ENCODE measurements at regions not wholly inside any gene's neighbourhood (a gene's known extent, or its start where the extent isn't known, plus 50 kb on each side); places are given as distances from the start of the nearest gene placed in this dataset.

DNA sequence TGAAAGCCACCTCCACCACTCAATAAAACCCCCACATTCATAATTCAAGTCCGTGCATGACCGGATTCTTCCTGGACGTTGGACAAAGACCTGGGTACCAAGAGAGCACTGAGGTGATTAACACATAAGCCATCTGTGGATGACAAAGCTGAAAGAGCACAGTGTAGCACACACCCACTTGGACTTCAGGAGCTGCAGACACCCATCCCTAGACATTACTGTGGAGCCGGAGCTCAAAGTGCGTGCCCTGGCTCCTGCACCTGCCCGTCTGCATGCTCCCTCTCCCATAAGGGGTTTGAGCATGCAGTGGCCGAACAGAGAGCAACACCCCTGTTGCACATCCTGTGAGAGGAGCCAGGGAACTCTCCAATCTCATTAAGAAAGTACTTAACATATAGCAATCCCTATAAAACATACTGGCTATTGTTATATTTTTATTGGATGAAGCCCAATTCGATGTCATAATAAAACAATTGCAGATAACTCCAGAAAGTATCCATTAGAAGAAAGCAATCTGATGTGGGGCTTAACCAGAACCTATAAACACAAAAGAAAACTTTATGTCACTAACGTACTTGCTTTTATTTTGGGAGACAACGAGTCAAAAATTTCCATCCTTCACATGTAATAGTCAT is 1174.2 kb upstream of the C9orf72 start:
- CTCF ChIA-PET = no interaction called here
- POLR2A ChIA-PET = no interaction called here
- TF ChIP-seq, protein P1, sequence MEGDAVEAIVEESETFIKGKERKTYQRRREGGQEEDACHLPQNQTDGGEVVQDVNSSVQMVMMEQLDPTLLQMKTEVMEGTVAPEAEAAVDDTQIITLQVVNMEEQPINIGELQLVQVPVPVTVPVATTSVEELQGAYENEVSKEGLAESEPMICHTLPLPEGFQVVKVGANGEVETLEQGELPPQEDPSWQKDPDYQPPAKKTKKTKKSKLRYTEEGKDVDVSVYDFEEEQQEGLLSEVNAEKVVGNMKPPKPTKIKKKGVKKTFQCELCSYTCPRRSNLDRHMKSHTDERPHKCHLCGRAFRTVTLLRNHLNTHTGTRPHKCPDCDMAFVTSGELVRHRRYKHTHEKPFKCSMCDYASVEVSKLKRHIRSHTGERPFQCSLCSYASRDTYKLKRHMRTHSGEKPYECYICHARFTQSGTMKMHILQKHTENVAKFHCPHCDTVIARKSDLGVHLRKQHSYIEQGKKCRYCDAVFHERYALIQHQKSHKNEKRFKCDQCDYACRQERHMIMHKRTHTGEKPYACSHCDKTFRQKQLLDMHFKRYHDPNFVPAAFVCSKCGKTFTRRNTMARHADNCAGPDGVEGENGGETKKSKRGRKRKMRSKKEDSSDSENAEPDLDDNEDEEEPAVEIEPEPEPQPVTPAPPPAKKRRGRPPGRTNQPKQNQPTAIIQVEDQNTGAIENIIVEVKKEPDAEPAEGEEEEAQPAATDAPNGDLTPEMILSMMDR (IDR thresholded peaks at IDR 0.05; ENCODE audit: control extremely low read depth, extremely low read depth, low read depth, missing control alignments) = no peak
- no peak for DNase-seq (ENCODE audit: extremely low spot score)

DNA sequence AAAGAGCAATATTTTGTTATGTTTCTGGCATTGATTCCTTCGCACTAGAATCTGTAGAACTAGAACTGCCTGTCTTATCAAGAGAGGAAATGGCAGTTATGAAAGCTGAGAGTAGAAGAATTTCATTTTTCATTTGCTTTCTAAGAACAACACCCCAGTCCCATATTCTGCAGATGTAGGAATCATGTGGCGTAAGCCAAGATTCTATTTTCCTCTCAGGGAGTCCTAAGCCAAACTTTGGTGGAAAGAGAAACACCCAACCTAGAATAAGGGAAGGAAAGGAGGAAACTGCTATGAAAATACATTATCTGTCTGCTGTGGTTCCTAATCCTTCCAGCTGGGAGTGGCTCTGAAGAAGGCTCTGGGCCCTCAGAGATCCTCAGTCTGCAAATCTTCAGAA is 1176.9 kb upstream of the C9orf72 start:
- ChIA-PET CTCF (interaction anchor here (1.4 kb wide), 1 partner anchor 25 kb away, joined by 4 read pairs; no protein-coding TSS in a partner anchor), POLR2A (no interaction called here)
- TF ChIP-seq, protein P1 (IDR thresholded peaks at IDR 0.05; ENCODE audit: control extremely low read depth, extremely low read depth, low read depth, missing control alignments) = no peak
- DNase-seq (ENCODE audit: extremely low spot score) = no peak

DNA sequence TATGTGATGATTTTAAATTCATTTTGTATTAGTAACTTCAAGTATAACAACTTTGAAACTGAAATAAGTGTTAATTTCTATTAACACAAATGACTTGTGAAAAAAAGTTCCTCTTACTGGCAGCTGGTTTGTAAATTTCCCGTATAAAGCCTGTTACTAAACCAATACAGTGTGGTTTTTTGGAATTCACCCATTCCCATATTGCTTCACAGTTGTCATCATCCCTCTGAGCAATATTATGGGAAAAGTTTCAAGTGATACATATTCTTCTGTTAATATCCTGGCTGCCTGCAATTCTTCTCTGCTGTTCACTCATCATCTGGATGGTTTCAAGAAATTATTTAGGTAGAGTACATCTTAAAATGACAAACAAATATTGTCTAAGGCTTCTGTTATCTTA is 1185.1 kb upstream of the C9orf72 start:
- ChIA-PET POLR2A (no interaction called here), CTCF (no interaction called here)
- TF ChIP-seq, protein P1 (IDR thresholded peaks at IDR 0.05; ENCODE audit: control extremely low read depth, extremely low read depth, low read depth, missing control alignments) = no peak
- DNase-seq (ENCODE audit: extremely low spot score) = no peak

DNA sequence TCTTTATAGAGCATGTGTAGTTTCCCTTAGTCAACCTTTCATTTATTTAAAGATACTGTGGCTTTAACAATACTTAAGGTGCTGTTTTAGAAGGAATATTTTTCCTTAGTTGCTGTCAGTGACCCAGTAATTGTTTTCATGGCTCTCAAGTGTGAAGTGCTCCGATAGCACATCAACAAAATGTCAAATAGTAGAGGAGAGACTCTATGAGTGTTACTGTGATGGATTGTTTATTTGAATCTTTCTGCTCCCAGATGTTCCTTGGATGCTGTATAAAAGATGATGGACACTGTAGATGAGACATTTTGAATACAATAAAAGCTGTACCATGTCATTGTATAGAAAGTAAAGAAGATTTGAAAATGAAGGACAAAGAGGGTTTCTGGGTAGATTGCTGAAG is 1185.7 kb upstream of the C9orf72 start:
- no peak for DNase-seq (ENCODE audit: extremely low spot score)
- ChIA-PET CTCF (no interaction called here), POLR2A (no interaction called here)
- TF ChIP-seq, protein P1 (IDR thresholded peaks at IDR 0.05; ENCODE audit: control extremely low read depth, extremely low read depth, low read depth, missing control alignments) = no peak

DNA sequence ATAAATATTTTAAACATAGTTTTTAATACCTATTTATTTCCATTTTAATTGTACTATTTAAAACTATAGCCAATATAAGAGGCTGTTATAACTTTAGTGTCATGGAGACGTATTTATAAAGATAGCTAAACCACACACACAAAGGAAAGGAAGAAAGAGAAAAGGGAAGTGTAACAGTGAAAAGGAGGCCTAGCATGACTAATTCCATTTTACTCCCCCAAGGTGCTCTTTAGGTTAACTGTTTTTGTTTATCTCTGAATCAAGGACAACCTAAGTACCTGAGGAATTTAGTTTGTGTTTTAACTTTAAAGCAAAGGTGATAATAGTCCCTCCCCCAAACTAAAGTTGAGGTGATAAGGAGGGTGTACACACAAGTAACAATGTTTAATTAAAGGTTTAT is 1188.9 kb upstream of the C9orf72 start:
- TF ChIP-seq, protein P1 (IDR thresholded peaks at IDR 0.05; ENCODE audit: control extremely low read depth, extremely low read depth, low read depth, missing control alignments) = no peak
- ChIA-PET CTCF (no interaction called here), POLR2A (no interaction called here)
- DNase-seq (ENCODE audit: extremely low spot score) = no peak

DNA sequence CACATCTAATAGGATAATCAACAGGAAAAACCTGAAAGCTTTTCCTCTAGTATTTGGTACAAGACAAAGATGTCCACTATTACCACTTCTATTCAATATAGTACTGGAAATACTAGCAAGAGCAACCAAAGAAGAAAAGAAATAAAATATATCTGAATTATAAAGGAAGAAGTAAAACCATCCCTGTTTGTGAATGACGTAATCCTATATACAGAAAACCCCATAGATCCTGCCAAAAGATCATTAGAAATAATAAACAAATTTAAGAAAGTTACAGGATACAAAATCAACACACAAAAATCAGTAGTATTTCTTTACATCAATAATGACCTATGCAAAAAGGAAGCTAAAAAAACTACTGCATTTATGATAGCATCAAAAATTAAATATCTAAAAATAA is 1191.3 kb upstream of the C9orf72 start:
- ChIA-PET POLR2A (no interaction called here), CTCF (no interaction called here)
- TF ChIP-seq, protein P1 (IDR thresholded peaks at IDR 0.05; ENCODE audit: control extremely low read depth, extremely low read depth, low read depth, missing control alignments) = no peak

DNA sequence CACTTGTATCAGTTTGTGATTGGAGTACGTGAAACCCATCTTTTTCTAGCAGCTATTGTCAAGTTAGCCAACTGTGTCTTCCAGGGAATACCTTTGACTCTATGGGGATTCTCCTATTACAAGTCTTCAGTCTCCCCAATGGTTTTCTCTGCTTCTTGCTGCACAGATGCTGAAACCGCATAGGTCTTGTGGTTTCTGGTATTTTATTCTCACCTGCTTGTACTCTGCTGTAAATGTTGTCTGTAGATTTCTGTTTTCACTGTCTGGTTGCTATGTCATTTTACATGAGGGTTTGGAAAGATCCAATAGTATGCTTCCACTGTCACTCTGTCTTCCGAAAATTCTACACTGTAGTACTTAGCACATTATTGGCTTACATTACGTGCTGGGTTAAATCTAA is 1196.9 kb upstream of the C9orf72 start:
- no peak for DNase-seq (ENCODE audit: extremely low spot score)
- POLR2A ChIA-PET = no interaction called here
- CTCF ChIA-PET = no interaction called here
- TF ChIP-seq, protein P1 (IDR thresholded peaks at IDR 0.05; ENCODE audit: control extremely low read depth, extremely low read depth, low read depth, missing control alignments) = no peak

More for the DNA sequence above, 1191.3 kb upstream of the C9orf72 start:
- no peak for DNase-seq (ENCODE audit: extremely low spot score)

All from GM10248 (cell line).